SK-MEL-5 (cell line): ENCODE measurements at regions not wholly inside any gene's neighbourhood (a gene's known extent, or its start where the extent isn't known, plus 50 kb on each side); places are given as distances from the start of the nearest gene placed in this dataset.

Source experiments
- DNase-seq: peaks from one replicate; pipeline ENCODE4 v3.0.0-alpha.2; 2016; ENCODE audit warnings: low read depth, low spot score
- in situ Hi-C: cut with HindIII; loops from 2 replicates; pipeline ENCODE4 v1.10.0; 2016; ENCODE audit warnings: low sequenced_read_pairs, high pct_unique_total_duplicates, low pct_unique_long_range_greater_than_20kb

- in situ Hi-C loops: no loop called here
- no peak for DNase-seq
Measured at GRCh38 chr9:89804766-89805531, 200.1 kb downstream of the GADD45G start.

DNA sequence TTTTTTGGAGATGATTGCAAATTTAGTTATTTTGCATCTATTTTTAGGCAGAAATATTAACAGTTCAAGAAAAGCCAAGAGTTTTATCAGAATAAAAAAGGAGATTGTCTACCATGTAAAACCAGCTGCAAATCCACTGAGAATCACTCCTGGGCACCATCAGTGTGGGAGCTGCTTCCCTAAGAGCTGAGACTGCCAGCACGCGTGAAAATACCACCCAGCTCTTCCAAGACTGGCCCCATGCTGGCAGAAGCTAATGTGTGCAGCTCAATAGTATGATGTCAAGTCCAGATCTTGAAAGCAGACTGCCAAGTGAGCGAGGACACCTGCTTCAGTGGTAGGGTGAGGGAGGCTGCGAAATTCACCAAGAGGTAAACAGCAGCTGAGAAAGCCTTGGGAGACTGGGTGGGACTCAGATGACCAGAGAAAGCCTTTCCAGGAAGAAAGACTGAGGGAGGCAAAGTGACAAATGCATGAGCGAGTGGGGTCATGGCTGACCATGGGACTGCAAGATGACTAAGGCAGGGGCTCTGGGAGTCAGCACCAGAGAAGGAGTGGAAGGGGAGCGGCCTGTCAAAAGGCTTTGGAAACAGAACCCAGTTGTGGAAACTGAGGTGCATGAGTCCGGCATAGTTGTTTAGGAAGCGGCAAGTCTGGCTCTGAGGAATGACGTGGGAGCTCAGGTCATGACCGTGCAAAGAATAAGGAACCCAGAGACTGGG lies 200.9 kb downstream of the GADD45G start:
- DNase-seq: no peak
- in situ Hi-C loops: no loop called here

DNA sequence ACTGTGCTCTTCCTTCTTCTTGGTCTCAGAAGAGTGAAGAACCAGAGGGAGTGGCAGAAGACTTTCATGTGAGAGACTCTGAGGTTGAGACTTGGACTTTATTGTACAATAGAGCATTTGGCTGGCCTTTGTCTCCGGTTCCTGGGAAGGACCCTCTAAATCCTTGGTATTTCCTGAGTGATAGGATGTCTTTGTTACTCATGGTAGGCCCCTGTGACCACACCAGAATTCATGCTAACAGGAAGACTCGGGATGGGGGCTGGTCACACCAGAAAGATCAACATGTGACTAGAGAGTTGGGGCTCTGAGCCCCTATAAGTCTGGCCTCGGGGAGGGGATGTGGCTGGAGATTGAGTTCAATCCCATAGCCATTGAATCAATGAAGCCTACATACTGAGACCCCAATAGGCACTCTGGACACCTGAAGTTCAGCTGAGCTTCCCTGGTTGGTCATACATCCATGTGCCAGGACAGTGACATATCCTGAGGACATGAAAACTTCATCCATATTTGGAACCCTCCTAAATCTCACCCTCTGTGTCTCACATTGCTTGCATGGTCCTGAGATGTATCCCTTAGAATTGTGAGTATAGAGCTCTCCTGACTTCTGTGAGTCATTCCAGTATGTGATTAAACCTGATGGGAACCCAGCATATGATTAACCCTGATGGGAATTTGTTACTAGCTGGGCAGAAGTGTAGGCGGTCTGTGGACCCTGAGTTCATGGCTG lies 201.7 kb downstream of the GADD45G start:
- in situ Hi-C loops: no loop called here
- DNase-seq: no peak

DNA sequence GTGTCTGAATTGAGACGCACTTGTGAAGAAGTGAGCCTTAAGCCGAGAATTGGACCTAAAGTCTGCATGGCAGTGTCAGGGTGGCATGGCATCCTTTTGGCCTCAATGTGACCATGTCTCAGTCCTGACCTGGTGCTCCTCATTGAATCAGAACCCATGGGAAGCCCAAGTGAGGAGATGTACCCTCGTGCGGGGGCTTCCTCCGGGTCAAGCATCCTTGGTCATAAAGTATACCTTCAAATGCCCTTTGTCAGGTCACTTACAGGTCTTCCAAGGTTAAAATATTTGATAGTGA lies 202.2 kb downstream of the GADD45G start:
- no peak for DNase-seq
- in situ Hi-C loops: no loop called here

- no peak for DNase-seq
- in situ Hi-C loops: no loop called here
Measured at GRCh38 chr9:89807682-89808075, 202.9 kb downstream of the GADD45G start.

DNA sequence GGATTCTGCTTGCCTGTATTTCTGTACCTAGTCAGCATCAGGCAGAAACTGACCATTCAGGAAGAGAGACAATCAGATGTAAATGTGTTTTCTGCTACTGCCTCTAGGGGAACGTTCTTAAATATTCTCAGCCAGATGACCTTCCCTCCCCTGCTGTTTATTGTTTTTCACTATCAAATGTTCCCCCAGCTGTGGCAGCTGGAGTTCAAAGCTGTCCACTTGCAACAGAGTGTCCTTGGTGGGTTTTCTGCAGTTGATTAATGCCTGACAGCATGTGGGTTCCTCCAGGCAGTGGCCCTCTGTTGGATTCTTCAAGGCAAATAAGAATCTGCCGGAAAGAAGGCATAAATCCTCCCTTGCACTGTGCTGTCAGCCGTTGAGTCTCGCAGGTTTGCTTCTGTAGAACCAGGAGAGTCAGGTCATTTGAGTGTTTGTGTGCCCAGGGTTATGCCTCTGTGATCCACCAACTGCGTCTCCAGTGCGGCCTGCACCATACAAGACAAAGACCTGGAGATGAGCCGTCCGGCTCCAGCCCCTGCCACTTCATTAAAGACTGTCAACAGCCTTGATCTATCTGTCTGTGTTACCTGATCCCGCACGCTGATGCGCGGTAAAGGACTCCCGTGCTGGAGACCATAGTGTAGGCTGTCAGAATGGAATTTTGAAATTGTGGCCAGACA lies 203.4 kb downstream of the GADD45G start:
- DNase-seq: peak; percentile 14
- in situ Hi-C loops: no loop called here

- DNase-seq: no peak
- in situ Hi-C loops: no loop called here
Measured at GRCh38 chr9:89808756-89809181, 204.0 kb downstream of the GADD45G start.

GRCh38 chr9:89810431-89810830 lies 205.6 kb downstream of the GADD45G start:
- in situ Hi-C loops: no loop called here
- DNase-seq: no peak

DNA sequence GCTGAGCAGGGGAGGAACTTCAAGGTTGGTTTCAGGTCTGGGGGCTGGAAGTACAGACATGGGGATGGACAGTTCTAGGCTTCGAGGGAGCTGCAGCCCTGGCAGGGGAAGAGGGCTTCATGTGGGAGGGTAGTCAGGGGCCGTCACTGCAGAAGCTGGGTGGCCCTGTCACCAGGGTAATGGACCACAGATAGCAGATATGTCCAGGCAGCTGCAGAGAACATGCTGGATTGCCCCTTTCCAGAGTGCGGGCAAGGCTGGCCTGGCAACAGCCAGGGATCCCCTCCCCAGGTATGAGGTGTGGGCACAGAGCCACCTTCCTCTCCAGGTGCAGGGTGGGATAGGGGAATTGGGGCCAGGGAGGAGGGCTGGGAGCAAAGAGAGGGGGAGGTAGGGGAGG lies 206.5 kb downstream of the GADD45G start:
- in situ Hi-C loops: no loop called here

DNA sequence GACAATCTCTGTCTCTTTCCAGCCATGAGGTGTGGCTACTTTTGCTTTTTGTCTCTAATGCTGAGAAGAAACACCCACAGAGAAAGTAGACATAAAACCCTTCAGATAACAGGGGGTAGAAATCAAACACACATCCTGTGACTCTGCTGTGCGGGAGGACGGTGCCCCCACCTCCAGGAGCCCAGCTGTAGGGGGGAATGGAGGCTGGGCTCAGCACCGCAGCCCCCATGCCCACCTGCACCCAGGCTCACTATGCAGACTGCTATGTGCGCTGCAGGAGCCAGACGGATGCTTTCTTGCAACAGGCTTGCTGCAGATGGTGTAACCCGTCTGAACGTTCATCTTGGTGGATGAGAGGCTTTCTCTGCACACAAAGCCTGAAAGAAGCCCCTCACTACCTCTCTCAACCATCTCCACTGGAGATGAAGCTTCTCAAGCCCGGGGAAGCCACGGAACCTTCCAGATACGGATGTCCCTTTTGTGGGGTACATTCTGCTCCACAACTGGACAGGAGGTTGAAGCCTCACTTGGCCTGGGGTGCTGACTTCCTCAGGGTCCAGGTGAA lies 207.2 kb downstream of the GADD45G start:
- in situ Hi-C loops: no loop called here
- DNase-seq: no peak

More for the DNA sequence above, 206.5 kb downstream of the GADD45G start:
- no peak for DNase-seq

DNA sequence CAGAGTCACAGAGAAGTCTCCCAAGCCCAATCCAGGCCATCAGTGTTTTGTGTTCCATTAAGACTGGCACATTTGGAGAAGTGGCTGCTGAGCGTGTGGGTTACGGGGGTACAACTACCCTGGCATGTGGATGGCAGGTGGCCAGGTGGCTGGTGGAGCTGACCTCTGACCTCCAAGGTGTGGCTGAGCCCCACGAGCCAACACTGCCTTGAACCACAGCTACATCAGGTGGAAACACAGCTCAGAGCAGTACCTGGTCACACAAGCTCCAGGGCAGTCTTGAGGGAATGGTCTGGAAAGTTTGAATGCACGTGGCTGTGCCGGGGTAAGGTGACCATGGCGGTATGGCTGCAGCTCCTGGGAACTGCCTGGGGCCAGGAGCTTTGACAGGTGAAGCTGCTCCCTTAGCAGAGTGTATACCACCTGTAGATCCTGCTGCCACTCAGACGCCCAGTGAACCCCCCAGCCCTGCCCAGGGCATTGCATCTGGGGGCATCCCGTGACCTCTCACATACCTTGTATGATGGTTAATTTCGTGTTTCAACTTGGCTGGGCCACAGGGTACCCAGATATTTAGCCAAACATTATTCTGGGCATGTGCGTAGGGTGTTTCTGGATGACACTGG lies 207.9 kb downstream of the GADD45G start:
- DNase-seq: no peak
- in situ Hi-C loops: no loop called here

GRCh38 chr9:89813482-89813881 lies 208.7 kb downstream of the GADD45G start:
- DNase-seq: no peak
- in situ Hi-C loops: no loop called here

DNA sequence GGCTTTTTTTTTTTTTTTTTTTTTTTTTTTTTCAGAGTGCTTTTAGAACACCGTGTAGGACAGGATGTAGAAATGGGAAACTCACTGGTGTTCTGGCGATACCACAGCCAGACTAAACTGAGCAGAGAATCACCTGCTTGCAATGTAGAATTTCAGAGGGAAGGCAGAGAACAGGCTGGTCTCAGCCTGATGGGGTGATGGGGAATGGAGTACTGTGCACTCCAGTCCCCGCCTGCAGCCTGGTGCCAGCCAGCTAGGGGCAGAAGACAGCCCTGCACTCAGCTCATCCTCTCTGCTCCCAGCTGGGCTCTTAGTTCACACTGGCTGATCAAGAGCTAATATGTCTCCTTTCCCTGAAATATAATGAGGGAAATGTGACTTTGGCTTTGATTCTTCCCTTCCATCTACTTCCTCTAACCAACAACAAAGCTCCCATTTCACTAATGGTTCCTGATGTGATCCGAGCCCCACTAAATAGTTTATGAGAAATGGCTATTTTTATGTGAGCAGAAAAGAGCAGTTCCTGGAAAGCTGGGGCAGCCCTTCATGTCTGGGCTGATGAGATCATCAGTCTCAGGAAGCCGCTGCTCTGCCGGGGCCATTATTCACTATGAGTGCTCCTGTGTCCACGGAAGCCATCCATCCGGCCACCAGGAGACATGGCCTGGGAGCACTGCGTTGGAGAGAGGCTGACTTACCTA lies 209.7 kb downstream of the GADD45G start:
- DNase-seq: no peak
- in situ Hi-C loops: no loop called here

GRCh38 chr9:89815061-89815902 lies 210.5 kb downstream of the GADD45G start:
- in situ Hi-C loops: no loop called here
- no peak for DNase-seq

DNA sequence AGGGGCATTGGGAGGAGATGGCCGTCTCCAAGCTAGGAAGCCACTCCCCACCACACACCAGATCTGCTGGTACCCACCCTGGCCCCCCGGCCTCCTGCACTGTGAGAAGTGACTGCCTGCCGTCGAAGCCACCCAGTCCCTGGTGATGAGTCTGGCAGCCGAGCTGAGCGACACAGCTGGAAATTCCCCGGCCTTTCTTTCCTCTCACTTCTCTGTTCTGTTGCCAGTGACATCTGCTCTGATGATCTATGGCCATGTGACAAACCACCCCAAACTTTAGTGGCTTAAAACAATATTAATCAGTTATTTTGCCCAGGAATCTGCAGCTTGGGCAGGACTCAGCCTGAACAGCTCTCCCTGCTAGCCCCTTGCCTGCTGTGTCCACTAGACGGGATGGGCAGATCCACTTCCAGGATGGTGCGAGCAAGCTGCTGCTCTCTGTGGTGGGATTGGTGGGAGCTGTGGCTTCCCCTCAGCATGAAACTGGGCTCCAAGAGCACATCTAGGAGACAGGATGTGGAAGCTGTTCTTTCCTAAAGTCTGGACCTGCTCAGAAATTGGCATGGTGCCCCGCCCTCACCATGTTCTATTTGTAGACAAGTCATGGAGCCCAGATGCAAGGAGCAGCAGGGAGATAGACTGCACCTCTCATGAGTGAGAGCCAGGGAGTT lies 211.2 kb downstream of the GADD45G start:
- no peak for DNase-seq
- in situ Hi-C loops: no loop called here
